GM18517 (cell line): ENCODE measurements at regions not wholly inside any gene's neighbourhood (a gene's known extent, or its start where the extent isn't known, plus 50 kb on each side); places are given as distances from the start of the nearest gene placed in this dataset.

ENCODE experiments used
- ATAC-seq: cut with Tn5 transposase; IDR thresholded peaks from one replicate; pipeline ENCODE4 v1.9.1; 2021; ENCODE audit warnings: mild to moderate bottlenecking, moderate library complexity; ENCODE audit not compliant: unreplicated experiment

DNA sequence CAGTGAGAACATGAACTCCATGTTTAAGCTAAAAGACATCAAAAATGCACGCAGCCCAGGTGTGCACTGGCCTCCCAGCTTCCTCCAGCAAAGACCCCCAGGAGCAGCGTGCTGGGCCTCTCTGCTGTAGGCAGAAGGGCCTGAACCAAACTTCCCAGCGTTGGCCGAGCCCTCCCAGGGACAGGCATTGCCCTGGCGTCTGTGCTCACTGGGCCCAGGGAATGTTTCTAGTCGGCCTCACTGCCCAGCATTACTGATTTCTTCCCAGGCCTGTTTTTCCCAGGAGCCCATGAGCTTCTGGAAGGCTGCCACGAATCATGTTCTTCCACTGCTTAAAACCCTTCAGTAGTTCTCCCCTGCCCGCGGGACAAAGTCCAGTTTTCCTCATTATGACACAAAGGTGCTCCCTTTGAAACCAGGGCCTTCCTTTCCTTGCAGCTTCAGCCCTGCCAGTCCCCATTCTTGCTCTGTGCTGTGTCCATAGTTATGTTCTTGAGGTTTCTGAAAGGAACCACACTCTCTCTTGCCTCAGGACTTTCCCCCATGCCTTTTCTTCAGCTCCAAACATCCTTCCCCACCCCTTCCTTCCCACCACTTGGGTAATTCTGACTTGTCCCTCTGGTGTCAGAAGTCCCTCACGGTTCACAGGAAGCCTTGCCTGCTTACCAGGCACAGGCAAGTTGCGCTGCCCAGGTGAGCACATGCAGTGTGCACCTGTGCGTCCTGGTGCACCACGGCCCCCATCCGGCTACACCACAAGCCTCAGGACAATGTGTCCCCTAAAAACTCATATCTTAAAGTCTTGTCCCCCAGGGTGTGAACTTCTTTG is 93.4 kb upstream of the ENPP6 start:
- no peak for ATAC-seq

DNA sequence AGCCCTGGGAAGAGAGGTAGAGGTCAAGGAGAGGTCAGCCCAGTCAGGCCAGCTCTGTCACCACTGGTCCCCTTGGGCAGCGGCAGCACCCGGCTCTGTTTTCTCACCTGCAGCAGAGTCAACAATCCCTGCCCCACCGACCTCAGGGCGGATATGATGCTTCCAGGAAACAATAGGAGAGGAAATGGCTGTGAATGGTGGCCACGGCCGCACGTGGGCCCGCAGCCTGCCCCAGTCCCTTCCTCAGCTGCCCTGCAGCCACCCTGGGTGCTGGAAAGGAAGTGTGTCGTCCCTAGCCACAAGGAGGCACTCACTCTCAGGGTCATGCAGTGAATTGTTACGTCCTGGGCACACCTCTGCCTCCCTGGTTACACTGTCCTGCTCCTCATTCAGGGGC is 92.5 kb upstream of the ENPP6 start:
- ATAC-seq = no peak

DNA sequence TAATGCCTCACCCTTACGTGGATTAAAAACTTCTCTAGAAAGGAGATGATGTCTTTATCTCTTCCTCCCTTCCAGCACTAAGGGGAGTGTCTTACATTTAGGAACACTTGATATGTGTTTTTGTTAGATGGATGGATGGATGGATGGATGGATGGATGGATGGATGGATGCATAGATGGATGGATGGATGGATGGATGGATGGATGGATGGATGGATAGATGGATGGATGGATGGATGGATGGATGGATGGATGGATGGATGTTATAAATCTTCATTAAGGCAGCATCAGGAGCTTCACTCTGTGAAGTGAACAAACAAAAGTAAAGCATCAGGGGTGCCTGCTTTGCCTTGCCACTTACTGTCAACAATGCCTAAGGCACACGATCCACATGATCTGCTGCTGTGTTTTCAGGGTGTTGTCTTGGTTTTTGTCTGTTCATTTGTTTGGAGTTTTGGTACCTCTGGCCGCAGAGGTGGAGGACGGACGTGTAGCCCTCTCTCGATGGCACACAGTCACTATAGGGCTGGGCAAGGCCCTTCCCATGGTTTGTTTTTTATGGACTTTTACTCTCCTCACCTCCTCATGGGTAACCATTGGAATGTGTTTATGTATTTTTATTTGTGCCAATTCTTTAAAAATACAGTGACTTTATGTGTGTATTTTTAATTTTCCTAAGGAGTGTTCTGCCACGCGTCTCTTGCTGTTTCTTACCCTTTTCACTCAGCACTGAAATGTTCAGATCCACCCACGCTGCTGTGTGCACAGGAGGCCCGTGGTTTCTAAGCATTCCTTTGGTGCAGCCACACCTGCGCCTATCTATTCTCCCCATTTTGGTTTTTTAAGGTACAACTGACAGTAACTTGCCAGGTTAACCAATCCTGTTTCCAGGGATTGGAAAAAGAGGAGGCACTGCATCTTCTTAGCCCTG is 91.8 kb upstream of the ENPP6 start:
- no peak for ATAC-seq

DNA sequence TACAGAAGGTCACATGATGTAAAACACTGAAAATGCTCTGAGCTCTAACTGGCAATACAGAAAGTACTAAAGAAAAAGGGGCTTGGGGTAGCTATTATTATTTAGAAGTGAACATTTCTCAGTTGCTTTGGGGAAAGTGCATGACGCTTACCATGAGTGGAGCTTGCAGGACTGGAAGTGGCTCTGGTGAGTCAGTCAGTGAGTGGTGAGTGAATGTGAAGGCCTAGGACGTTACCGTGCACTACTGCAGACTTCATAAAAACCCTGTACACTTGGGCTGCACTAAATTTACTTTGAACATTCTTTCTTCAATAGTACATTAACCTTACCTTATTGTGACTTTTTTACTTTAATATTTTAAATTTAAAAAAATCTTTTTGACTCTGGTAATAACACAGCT is 89.3 kb upstream of the ENPP6 start:
- ATAC-seq = no peak

DNA sequence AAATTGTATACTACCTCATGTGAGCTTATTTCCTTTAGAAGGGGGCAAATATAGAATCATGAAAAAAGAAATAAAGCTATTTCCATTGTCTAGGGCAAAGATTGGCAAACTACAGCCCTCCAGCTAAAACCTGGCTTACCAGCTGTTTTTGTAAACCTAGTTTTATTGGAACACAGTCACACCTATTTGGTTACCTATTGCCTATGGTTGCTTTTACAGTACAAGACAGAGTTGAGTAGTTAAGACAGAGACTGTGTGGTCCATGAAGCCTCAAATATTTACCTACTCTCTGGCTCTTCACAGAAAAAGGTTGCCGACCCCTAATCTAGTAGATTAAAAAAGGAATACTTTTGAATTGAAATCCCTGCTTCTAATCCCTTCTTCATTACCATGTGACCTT is 88.8 kb upstream of the ENPP6 start:
- ATAC-seq = no peak

DNA sequence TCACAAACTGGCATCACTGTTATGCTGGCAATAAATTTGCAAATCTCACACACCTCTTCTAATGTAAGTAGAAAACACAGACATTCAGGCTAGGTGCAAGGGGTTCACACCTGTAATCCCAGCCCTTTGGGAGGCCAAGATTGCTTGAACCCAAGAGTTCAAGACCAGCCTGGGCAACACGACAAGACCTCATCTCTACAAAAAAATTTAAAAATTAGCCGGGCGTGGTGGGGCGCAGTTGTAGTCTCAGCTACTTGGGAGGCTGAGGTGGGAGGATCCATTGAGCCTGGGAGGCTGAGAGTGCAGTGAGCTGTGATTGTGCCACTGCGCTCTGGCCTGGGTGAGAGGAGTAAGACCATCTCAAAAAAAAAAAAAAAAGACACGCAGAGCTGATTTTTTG is 83.1 kb upstream of the ENPP6 start:
- ATAC-seq = no peak

DNA sequence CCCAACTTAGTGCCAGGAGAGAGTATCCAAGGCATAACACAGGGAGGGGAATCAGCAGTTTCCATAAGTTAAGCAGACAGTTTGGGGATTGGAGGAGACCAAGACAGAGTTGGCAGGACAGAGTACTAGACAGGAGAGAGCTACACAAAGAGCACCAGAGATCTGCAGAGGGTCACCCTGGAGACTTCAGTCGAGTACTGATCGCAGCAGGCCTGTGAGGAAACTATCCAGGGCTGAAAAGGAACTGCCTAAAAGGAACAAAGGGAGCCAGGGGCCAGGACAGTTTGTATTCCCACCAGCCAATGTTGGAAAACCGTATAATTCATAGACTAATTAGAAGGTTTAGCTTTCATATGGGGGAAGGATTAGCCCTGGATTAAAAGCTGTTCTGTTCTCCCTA is 80.6 kb upstream of the ENPP6 start:
- no peak for ATAC-seq

DNA sequence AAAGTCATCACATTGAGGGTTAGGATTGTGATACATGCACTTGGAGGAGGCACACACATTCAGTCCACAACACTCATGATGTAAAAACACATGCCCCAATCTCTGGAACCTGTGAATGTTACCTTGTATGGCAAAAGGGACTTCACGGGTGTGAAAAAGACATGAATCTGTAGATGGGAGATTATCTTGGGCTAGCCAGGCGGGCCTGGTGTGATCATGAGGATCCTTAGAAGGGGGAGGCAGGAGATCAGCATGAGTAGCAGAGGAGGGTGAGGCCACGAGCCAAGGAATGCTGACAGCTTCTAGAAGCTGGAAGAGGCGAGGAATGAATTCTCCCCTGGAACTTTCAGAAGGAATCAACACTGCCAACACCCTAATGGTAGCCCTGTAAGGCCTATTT is 77.5 kb upstream of the ENPP6 start:
- no peak for ATAC-seq

DNA sequence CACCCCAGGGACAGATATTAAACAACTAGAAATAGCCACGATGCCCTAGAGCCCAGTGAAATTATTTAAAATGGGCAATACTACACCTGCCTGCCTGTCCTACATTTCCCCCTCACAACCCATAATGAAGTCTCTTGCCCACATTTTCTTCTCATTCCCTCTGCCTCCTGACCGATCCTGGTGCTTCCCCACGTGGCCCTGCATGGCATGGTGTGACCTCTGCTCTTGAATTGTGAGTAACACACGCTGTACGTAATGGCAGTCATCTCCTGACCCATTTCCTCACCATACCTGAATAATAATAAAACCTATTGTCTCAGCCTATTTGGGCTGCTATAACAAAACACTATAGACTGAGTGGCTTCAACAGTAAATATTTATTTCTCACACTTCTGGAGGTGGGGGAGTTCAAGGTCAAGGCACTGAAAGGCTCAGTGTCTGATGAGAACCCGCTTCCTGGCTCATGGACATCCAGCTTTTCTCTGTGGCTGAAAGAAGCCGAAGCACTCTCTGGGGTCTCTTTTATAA is 77.0 kb upstream of the ENPP6 start:
- no peak for ATAC-seq

DNA sequence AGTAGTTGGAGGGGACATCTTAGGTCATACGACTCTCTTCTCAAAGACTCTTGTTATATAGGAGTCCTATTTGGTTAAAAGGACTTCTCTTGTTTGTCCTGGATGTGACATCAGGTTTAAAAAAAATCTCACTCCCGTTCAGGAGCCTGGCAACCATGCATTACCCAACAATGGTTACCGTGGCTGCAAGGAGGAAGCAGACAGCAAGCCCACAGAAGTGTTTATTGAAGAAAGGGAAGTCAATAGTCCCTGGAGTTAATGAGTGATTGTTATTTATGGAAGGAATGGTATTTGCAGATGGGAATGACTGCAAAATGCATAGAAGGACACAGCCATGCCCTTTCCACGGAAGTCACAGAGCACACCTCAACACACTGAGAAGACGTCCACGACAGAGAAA is 75.9 kb upstream of the ENPP6 start:
- no peak for ATAC-seq

DNA sequence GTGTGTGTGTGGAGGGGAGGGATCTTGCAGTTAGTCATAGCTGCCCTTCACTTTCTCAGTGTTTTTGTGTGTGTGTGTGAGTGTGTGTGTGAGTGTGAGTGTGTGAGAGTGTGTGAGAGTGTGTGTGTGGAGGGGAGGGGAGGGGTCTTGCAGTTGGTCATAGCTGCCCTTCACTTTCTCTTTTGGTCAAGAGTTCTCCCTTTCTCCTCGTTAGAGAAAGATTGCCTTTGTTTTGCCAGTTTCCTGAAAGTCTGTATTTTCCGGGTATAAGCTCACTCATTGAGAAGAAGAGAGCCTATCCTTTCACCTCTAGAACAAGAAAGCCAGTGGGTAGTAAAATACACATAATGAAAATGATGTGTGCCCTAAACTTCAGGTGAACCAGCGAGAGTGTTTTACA is 75.2 kb upstream of the ENPP6 start:
- ATAC-seq = no peak

DNA sequence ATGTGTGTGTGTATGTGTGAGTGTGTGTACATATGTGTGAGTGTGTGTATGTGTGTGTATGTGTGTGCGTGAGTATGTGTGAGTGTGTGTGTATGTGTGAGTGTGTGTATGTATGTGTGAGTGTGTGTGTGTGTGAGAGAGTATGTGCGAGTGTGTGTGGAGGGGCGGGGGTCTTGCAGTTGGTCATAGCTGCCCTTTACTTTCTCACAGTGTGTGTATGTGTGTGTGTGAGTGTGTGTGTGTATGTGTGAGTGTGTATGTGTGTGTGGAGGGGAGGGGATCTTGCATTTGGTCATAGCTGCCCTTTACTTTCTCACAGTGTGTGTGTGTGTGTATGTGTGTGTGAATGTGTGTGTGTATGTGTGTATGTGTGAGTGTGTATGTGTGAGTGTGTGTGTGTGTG is 74.8 kb upstream of the ENPP6 start:
- ATAC-seq = no peak

DNA sequence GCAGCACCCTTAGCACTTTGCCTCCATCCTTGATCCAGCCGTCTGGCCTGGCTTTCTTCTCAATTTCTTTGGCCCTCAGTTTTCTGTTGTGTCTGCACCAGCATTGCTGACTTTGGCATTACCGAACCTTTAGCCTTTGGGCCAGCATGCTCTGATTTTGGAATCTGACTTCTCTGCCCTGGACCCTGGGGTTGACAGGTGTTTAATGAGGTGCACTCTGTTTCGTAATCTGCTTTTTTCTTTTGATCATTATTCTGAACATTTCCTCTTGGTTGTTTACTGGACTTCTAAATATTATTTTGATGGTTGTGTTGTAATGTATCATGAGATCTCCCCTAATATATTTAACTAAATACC is 71.5 kb upstream of the ENPP6 start:
- no peak for ATAC-seq

DNA sequence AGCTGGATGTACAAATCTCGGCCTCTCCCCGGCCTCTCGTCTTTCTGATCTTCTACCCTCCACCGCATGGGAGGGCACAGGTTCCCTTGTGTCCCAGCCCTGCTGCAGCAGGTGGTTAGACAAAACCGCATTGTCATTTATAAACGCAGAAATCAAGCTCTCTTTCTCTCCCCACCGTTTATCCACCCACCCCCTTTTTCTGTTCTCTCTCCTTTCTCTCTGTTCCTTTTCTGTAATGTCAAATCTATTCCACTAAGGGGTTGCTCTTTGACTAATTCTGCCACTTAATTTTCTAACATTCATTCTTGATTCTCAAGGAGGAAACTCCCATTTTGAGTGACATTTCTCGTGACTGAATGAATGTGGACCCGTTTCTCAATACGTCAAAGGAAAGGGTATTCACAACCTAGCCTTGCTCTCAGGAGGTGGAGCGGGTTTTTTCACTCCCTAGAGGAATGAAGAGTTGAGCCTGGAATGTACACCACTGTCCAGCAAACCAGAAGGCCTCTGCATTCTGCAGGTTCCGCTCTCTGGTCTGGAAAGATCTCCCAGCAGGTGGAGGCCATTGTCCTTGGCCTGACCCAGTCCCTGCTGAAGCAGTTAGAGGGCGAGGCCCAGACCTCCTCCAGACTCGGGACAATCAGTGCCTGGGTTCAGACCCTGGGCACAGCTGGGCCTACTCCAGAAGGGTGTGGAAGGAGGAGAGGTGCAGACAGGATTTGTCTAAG is 70.9 kb upstream of the ENPP6 start:
- ATAC-seq = peak; percentile 60

DNA sequence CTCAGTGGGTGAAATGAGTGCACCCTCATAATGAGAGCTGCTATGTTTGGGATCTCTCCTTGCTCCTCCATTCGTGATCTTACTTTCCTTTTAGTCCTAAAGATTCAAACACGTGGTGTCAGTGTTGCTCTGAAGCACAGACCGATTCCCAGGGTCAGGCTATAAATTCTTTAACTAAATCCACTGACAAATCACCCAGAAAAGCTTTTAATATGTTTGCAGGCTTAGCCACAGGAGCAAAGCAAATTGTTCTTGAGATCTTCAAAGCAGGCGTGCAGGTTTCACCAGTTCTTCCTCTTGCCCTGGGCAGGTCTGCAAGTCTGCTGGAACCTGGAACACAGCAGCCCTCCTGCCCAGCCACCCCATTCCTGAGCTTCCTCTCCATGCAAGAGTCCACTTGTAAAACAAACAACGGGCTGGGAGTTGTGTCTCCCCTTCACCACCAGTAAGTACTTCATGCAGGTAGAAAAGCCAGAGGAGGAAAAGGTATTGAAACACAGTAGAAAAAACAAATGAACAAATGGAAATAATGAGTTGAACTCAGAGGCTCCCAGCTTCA is 70.1 kb upstream of the ENPP6 start:
- no peak for ATAC-seq

DNA sequence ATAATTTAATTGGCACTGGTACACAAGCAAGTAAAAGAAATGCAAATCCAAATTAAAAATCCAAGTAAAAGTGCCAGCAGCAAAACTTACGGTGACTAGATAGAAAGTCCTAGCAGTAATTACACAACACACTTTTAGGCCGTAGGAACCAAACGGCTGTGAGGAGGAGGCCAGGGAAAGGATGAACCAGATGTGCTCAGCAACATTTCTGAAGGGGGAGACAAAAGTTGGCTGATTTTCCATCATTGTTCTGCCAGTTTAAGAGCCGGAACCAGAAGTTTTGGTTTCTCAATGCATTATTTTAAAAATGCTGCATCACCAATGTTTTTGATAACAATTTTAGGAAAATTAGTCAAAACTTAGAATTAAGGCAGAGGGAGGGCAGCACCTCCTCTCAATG is 68.7 kb upstream of the ENPP6 start:
- ATAC-seq = no peak

DNA sequence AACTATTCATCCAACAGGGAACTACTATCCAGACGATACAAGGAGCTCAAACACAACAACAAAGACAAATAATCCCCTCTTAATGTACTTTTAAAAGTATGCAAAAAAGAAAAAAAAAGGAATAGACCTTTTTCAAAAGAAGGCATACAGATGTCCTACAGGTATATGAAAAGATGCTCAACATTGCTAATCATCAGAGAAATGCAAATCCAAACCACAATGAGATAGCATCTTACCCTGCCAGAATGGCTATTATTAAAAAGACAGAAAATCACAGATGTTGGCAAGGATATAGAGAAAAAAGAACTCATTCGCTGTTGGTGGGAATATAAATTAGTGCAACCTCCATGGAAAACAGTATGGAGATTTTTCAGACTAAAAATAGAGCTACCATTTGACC is 67.1 kb upstream of the ENPP6 start:
- no peak for ATAC-seq

DNA sequence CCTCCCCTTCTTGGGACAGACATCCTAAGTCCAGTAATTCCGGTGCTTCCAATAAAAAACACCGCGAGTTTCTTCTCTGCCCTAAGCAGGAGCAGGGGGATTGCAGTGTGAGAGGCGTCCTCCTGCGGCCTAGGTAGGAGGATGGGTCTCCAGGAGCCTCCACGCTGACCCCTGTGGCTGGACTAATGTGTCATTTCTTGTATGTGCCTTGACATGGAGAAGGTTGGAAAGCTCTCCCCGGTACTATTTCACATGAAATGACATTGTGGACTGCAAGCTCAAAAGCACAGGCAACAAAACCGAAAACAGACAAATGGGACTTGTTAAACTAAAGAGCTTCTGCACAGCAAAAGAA is 66.6 kb upstream of the ENPP6 start:
- ATAC-seq = no peak

DNA sequence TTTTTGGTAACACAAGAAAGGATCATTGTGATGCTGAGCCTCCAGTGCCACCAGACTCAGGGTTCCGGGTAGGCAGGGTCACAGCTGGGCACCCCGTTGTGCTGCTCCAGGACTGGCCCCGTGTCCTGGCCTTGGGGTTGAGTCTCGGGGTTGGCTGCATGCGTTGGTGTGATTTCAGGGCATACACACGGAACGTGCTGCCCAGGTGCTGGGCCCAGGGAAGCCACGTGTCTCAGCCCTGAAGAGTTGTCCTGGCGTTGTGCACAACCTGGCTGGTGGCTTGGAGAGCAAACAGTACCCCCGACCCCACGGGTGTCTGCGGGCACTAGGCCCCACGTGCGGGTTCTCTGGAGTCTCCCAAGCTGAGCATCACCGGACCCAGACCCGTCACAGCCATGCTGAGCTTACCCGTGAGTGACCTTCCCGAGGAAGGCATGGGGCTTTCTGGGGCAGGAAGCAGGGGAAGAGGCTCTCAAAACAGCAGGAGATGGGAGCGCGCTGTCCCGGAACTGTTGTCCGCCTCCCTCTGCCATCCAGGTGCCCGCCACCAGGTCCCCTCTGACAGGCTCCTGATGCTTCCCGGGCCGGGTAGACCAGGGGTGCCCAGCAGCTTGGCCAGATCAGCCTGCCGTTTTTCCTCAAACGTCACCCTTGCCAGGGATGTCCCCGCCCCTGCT is 66.1 kb upstream of the ENPP6 start:
- ATAC-seq = no peak

DNA sequence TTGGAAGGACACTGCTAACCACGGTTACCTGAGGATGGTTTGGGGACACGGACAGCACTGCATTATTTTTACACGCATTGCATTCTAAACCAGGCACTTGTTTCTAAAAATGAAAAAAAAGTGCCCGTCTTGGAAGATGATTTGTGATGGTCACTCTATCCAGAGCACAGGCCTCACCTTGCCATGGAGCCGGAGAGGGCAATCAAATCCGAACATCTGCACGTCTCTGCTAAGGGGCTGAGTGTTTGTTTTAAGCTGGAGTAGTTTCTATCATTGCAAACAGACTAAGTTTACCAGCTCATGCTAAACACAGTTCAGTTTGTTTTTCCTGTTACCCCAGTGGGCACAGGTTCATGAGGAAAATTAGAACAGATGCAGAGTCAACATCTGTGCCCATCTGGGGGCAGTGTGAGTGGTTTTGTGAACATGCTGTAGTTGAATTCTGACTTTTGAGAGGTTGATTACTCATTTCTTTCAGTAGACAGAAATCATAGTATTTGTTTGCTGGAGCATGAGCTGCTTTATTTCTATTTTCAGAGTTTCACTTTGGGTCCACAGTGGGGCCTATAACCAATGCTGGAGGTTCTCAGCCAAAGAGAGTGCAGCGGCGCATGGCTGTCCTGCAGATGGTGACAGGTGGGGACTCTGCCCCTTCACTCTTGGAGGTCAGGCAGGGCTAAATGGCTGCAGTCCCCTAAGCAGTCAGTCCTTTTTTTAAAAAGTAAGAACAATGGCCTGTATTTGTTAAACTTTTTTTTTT is 65.4 kb upstream of the ENPP6 start:
- ATAC-seq = peak; percentile 55
